DOHH2 (cell line): ENCODE measurements at regions not wholly inside any gene's neighbourhood (a gene's known extent, or its start where the extent isn't known, plus 50 kb on each side); places are given as distances from the start of the nearest gene placed in this dataset.
"Not testable (repeated sequence)": the region's sequence is repeated elsewhere in the genome, so short reads cannot be mapped to it uniquely, and the experiment has no call there.

ENCODE experiments used
- H3F3A ChIP-seq: fragments of 200-600 bp; sonication (generic), shearing (Covaris generic); 2 replicates; pipeline ENCODE4 v1.6.0; 2016; ENCODE audit warnings: antibody characterized with exemption, mild to moderate bottlenecking; ENCODE audit not compliant: control insufficient read depth, insufficient read depth
- H3K27ac ChIP-seq: fragments of 200-600 bp; sonication (generic); 2 replicates; pipeline ENCODE4 v1.5.1; 2014; ENCODE audit warnings: low read depth, mild to moderate bottlenecking, low read length, moderate library complexity
- H3K27me3 ChIP-seq: fragments of 200-600 bp; sonication (generic); 2 replicates; pipeline ENCODE4 v1.6.1; 2014; ENCODE audit warnings: mild to moderate bottlenecking, low read length, mixed read lengths; ENCODE audit not compliant: control insufficient read depth
- H3K36me3 ChIP-seq: fragments of 200-600 bp; sonication (generic); 2 replicates; pipeline ENCODE4 v1.6.1; 2014; ENCODE audit warnings: mild to moderate bottlenecking, low read length, moderate library complexity, mixed read lengths; ENCODE audit not compliant: control insufficient read depth
- H3K4me1 ChIP-seq: fragments of 200-600 bp; sonication (generic); 2 replicates; pipeline ENCODE4 v1.6.1; 2014; ENCODE audit warnings: mild to moderate bottlenecking, low read length, mixed read lengths; ENCODE audit not compliant: control insufficient read depth
- H3K4me2 ChIP-seq: fragments of 200-600 bp; sonication (generic); 2 replicates; pipeline ENCODE4 v1.6.0; 2014; ENCODE audit warnings: mild to moderate bottlenecking, low read length, moderate library complexity
- H3K4me3 ChIP-seq: fragments of 200-600 bp; sonication (generic); 2 replicates; pipeline ENCODE4 v1.5.1; 2014; ENCODE audit warnings: mild to moderate bottlenecking, low read length, mixed read lengths
- H3K79me2 ChIP-seq: fragments of 200-600 bp; sonication (generic); 2 replicates; pipeline ENCODE4 v1.6.1; 2014; ENCODE audit warnings: mild to moderate bottlenecking, low read length, mixed read lengths; ENCODE audit not compliant: control insufficient read depth
- H3K9me2 ChIP-seq: fragments of 200-600 bp; sonication (generic); replicated peaks from 2 replicates; pipeline ENCODE4 v1.6.1; 2014; ENCODE audit warnings: mild to moderate bottlenecking, low read length, mixed read lengths; ENCODE audit not compliant: control insufficient read depth
- H3K9me3 ChIP-seq: fragments of 200-600 bp; sonication (generic); 2 replicates; pipeline ENCODE4 v1.6.1; 2014; ENCODE audit warnings: antibody characterized with exemption, low read length, mixed read lengths; ENCODE audit not compliant: control insufficient read depth, insufficient read depth
- H4K20me1 ChIP-seq: fragments of 200-600 bp; sonication (generic); 2 replicates; pipeline ENCODE4 v1.6.0; 2014; ENCODE audit warnings: low read depth, mild to moderate bottlenecking, antibody characterized with exemption, low read length, moderate library complexity; ENCODE audit not compliant: control insufficient read depth, insufficient read depth
- CTCF ChIP-seq: fragments of 200-600 bp; sonication (generic); IDR thresholded peaks from one replicate; pipeline ENCODE4 v1.5.1; 2014; ENCODE audit warnings: antibody characterized with exemption, mild to moderate bottlenecking, low read depth, low read length; ENCODE audit not compliant: poor library complexity, severe bottlenecking
- EZH2phosphoT487 ChIP-seq: fragments of 200-600 bp; sonication (generic); IDR thresholded peaks from 2 replicates; pipeline ENCODE4 v1.6.1; 2017; ENCODE audit warnings: borderline replicate concordance, mild to moderate bottlenecking, antibody characterized with exemption, low read length, moderate library complexity, mixed read lengths

- no peaks in the 10 kb centered on the region for H3K9me3 ChIP-seq
- H3K4me2 ChIP-seq = no peak overlapping the region
- no peak overlapping the region for H3K4me3 ChIP-seq
- no peaks in the 10 kb centered on the region for H3K36me3 ChIP-seq
- no peaks in the 10 kb centered on the region for H3K9me2 ChIP-seq
- H3K27me3 ChIP-seq = no peaks in the 10 kb centered on the region
- H4K20me1 ChIP-seq = no peaks in the 10 kb centered on the region
- no peaks in the 10 kb centered on the region for H3K4me1 ChIP-seq
- no peaks in the 10 kb centered on the region for H3K79me2 ChIP-seq
- no peak overlapping the region for H3K27ac ChIP-seq
- no peaks in the 10 kb centered on the region for H3F3A ChIP-seq
- TF ChIP-seq EZH2phosphoT487 (no peak), CTCF (no peak)
These were observed 420.8 kb upstream of the DIPK2B start for GRCh38 chrX:45621376-45622041.

DNA sequence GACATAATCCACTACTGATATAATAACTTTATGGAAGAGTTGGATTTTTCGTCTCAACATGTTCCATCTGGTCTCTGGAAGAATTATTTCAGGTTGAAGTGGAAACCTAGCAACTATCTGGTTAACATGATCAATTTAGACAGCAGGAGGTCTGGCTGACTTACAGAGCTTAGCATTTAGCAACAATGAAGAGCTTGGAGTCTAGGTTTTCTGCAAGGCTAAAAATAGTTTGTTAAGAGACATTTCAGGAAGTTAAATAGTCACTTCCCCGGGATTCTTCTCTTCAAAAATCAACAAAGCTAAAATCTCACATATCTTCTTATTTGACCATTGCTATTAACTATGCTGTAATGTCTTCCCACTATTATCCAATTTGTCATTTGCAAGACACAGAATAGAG lies 418.6 kb upstream of the DIPK2B start:
- TF ChIP-seq CTCF = no peak
- no peak for TF ChIP-seq EZH2phosphoT487
- H3K27ac ChIP-seq = no peak overlapping the region
- H3K4me2 ChIP-seq = no peak overlapping the region
- no peaks in the 10 kb centered on the region for H3K27me3 ChIP-seq
- no peaks in the 10 kb centered on the region for H4K20me1 ChIP-seq
- H3K9me2 ChIP-seq = no peaks in the 10 kb centered on the region
- H3K9me3 ChIP-seq = no peaks in the 10 kb centered on the region
- H3K4me1 ChIP-seq = no peaks in the 10 kb centered on the region
- H3K36me3 ChIP-seq = no peaks in the 10 kb centered on the region
- H3F3A ChIP-seq = no peaks in the 10 kb centered on the region
- H3K79me2 ChIP-seq = no peaks in the 10 kb centered on the region
- no peak overlapping the region for H3K4me3 ChIP-seq

DNA sequence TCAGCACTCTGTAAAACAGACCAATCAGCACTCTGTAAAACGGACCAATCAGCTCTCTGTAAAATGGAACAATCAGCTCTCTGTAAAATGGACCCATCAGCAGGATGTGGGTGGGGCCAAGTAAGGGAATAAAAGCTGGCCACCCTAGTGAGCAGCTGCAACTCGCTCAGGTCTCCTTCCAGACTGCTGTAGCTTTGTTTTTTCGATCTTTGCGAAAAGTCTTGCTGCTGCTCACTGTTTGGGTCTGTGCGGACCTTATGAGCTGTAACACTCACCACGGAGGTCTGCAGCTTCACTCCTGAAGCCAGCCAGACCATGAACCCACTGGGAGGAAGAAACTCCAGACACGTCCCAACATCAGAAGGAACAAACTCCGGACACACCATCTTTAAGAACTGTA lies 414.9 kb upstream of the DIPK2B start:
- H3K36me3 ChIP-seq, H4K20me1 ChIP-seq, H3F3A ChIP-seq, H3K4me2 ChIP-seq, H3K27me3 ChIP-seq, H3K4me3 ChIP-seq, H3K9me2 ChIP-seq, H3K79me2 ChIP-seq, H3K27ac ChIP-seq, H3K4me1 ChIP-seq, H3K9me3 ChIP-seq: not testable (repeated sequence)

- Histone ChIP-seq H3K27me3 (no peaks in the 10 kb centered on the region), H3K9me3 (no peaks in the 10 kb centered on the region), H3K36me3 (no peaks in the 10 kb centered on the region), H3K27ac (no peak overlapping the region), H3K4me3 (no peak overlapping the region), H3K9me2 (no peaks in the 10 kb centered on the region), H3F3A (no peaks in the 10 kb centered on the region), H3K4me1 (no peaks in the 10 kb centered on the region), H3K79me2 (no peaks in the 10 kb centered on the region), H3K4me2 (no peak overlapping the region), H4K20me1 (no peaks in the 10 kb centered on the region)
- TF ChIP-seq EZH2phosphoT487 = no peak
- no peak for TF ChIP-seq CTCF
These were observed 414.2 kb upstream of the DIPK2B start for GRCh38 chrX:45614853-45615252.
